Cardiac septum (tissue), 1 donor: ENCODE measurements at regions not wholly inside any gene's neighbourhood (a gene's known extent, or its start where the extent isn't known, plus 50 kb on each side); places are given as distances from the start of the nearest gene placed in this dataset.

Experiments
- DNase-seq: peaks from one replicate; pipeline ENCODE4 v3.0.0-alpha.2; 2020; ENCODE audit warnings: low spot score
- intact Hi-C: fragments of 100-400 bp; cut with DNase I; formaldehyde crosslinking; loops from one replicate; pipeline ENCODE4 v1.14.0; 2022
- donor health status: DM: no; HTN: no; CAD: no.

GRCh38 chr7:41219276-41219675 lies 483.6 kb downstream of the INHBA start:
- intact Hi-C loops = no loop called here
- no peak for DNase-seq

- no peak for DNase-seq
- intact Hi-C loops = no loop called here
Measured at GRCh38 chr7:41217306-41217705, 485.6 kb downstream of the INHBA start.

- DNase-seq = no peak
- intact Hi-C loops = no loop called here
Measured at GRCh38 chr7:41207141-41207540, 495.7 kb downstream of the INHBA start.

GRCh38 chr7:41206267-41206666 lies 496.6 kb downstream of the INHBA start:
- intact Hi-C loops = no loop called here

GRCh38 chr7:41205600-41205999 lies 497.3 kb downstream of the INHBA start:
- intact Hi-C loops = no loop called here
- no peak for DNase-seq

More at GRCh38 chr7:41206267-41206666, 496.6 kb downstream of the INHBA start:
- no peak for DNase-seq

GRCh38 chr7:41203542-41203941 lies 499.3 kb downstream of the INHBA start:
- intact Hi-C loops = no loop called here
- no peak for DNase-seq

GRCh38 chr7:41201021-41201420 lies 501.9 kb downstream of the INHBA start:
- intact Hi-C loops = no loop called here
- no peak for DNase-seq

DNA sequence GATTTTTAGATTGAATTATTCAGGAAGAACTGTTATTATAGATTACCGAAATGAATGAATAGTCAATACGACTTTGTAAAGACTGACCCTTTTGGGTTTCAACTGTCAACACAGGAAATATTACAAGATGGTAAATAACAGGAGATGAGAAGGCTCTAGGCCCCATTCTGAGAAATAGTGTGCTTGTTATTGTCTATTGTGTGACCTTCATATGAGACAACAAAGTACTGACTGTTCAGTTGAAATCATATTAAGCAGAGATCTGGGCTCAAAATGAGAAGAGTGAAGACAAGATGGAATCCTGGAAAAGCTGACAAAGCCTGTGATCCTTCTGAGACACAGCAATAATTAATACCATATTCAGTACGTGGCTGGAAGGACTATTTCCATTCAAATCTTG lies 503.8 kb downstream of the INHBA start:
- intact Hi-C loops = no loop called here
- DNase-seq = no peak

GRCh38 chr7:41198502-41198901 lies 504.4 kb downstream of the INHBA start:
- intact Hi-C loops = no loop called here

DNA sequence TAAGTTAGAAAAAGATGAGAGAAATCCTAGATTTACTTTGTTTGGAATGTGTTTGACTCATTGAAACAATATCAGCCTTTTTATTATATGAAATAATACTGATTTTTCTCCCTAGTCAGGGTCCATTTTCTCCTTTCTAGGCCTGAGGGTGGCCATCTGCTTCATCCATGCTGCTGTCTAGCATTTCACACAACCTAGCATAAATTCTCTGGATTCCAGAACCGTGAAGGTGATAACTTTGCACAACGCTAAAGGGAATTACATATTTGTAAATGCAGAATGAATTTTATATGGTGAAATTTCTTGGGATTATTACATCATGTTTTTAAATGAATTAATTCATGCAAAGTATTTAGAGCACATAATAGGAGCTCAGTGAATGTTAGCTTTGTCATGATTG lies 505.1 kb downstream of the INHBA start:
- DNase-seq = no peak
- intact Hi-C loops = no loop called here

More at GRCh38 chr7:41198502-41198901, 504.4 kb downstream of the INHBA start:
- DNase-seq = no peak

DNA sequence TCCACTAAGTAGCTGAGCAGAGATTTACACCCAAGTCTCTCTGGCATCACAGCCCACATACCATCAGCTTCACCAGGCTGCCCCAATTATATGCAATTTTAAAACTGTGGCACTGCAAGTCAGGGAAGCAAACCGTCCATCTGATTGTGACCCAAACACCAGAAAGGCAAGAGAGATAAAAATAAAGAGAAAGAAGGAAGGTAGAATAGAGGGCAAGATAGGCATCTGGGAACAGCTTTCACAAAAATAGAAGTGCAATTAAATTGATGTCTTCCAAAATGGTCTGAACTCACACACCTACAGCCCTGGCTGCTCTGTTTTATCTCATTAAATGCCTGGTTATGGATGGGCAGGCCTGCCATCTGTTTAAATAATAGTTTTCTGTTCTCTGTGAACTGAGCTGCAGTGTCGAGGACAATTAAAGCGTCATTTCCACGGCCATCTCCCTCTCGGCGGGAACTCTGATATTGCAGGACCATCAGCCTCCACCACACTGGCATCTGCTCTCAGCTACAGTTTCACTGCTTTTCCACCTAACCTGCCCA lies 509.1 kb downstream of the INHBA start:
- DNase-seq = no peak
- intact Hi-C loops = no loop called here

DNA sequence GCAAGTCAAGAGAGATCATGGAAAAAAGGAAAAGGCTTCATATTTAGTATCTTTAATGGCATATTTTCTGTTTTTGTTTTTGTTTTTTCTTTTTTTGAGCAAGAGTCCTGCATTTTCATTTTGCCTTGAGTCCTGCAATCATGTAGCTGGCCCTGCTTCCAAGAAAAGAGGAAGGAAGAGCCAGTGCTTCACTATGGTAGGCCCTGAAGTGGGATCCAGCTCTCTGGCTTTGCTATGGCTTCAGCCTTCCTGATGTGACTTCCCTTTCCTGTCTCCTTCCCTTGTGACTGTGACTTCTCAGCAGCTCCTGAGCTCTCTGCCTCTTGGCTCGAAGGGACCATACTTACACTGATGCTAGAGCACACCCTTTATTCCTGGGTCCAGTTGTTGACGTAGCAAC lies 512.3 kb downstream of the INHBA start:
- intact Hi-C loops = no loop called here
- DNase-seq = no peak

DNA sequence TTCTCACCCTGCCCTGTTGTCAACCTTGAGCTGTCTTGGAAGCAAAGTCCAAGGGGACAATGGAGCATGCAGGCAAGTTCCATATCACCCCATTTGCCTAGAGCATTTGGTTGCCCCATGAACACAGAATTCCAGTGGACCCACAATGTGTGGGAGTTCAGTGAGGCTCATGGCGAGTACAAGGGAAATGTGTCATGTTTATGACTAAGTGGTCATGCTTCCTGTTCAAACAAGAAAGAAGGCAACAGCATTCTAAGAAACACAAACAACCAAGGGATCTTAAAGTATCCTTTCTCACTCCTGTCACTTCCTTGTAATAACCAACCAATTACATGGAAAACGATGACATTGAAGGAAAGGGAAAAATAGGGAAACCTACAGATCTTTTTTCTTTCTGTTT lies 513.0 kb downstream of the INHBA start:
- DNase-seq = no peak
- intact Hi-C loops = no loop called here

DNA sequence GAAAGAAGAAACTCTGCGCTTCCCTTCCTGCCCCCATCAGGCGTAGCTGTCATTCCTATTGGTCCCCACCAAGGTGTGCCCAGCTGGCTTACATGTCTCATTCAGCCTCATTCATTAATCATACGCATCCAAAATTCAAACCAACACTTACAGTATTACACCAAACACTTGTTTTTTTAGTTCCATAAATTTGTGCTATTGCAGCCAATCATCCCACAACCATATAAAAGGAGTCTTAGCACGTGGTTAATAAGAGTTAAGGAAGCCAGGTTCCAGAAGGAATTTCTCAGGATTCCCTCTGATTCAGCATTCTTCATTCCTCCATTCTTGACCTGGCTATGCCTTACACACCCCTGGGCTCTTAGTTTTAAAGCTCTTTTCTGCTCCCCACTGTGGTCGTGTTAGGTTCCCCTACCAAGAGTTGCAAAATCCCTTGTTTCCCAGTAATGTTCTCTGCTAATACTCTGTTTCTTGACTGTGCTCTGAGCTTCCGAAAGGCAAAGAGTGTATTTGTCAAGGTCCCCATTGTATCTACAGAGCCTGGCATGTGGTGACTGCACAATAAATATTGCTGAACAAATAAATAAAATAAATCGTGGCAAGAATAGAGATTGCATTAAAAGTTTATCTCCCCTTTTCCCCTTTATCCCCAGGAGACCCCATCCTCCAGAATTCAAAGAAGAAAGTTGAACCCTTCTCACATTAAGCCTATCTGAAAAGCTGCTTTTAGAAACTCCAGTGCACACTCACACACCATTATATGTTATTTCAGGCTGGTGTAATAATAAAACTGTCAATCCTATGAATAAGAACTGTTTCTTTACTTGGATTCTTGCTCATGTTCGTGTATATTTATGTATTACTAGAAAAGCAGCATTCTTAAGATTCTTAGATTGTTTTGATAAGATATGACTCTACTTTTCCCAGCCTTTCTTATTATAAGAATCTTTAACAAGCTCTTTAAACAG lies 514.4 kb downstream of the INHBA start:
- intact Hi-C loops = no loop called here
- no peak for DNase-seq

DNA sequence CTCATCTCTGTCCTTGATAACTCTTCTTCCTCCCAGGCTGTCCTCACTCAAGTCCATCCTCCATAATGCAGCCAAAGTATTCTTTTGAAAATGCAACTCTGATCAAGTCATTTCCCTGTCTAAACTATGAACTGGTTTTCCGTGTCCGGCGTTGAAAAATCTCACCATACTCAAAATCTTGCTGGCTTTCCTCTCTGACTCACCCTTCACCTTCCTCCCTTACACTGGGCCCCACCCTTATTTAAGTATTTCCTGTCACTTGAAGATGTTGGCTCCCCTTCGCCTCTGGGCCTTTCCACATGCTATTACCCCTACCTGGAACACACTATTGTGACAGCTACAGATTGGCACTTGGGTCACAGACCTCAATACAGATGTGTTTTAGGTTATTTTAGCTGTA lies 515.6 kb downstream of the INHBA start:
- DNase-seq = no peak

GRCh38 chr7:41185851-41186250 lies 517.0 kb downstream of the INHBA start:
- intact Hi-C loops = no loop called here
- no peak for DNase-seq

More for the DNA sequence above, 515.6 kb downstream of the INHBA start:
- intact Hi-C loops = no loop called here

DNA sequence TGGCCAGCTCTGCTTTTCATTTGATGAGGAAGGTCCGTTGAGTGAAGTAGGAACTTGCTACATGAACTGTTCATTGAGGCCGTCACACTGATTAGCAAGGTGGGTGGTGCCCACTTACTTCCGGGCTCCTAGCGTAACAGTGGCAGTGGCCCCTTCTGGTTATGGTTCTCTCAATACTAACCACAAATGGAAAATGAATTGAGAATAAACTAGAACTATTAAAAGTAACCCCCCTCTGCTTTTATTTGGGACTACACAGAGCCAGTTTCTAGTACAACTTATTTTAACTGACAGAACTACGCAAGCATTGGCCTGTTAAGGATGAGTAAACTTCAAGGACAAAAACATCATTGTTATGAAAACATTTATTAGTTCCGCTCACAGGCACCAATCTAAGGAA lies 519.1 kb downstream of the INHBA start:
- DNase-seq = no peak
- intact Hi-C loops = no loop called here

GRCh38 chr7:41182782-41183181 lies 520.1 kb downstream of the INHBA start:
- no peak for DNase-seq
- intact Hi-C loops = no loop called here

DNA sequence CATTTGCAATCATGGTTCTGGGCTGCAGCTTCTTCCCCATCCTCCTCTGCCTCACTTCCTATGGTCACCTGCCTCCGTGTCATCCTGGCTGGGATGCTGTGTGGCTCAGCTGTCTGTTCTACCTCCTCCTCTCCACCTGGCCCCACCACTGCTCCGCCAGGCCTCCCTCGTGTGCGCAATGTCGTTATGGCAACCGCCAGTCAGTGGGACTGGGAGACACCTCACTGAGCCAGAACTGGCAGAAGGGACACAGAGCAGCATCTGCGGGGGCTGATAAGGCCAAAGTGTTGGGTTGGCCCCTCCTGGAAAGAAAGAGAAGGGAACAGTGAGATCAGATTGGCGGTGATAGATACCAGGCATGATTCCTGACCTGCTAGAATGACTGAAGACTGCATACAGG lies 527.5 kb downstream of the INHBA start:
- intact Hi-C loops = no loop called here
- no peak for DNase-seq

DNA sequence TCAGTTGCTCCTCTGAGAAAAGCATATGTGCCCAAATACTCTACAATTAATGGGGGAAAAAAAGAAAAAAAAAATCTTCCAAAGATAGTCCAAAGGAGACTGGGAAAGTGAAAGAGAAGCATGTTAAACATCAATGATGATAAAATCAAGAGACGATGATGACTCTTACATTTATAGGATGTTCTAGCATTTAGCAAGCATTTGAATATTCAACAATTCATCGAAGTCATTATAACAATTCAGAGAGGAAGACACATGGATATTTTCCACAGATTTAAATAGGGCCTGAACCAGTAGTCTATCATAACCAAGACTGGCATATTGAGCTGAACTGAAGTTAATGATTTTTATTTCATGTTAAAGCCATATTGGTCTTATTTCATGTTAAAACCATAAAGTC lies 528.4 kb downstream of the INHBA start:
- no peak for DNase-seq
- intact Hi-C loops = no loop called here

DNA sequence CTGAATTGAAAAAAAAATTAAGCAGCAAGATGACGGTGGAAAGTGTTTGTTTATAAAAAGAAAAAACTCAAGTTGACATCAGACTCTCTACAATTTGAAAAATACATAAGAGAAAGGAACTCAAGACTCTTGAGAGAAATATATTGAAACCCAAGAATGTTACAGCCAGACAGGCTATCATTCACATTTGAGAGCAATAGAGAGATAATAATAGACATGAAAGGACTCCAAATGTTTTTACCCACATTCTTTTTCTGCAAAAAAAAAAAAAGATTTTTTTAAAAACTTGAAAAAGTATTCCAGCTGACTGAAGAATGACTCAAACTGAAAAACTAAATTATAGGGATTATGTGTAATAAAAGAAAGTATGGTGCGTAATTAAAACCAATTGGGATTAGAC lies 532.4 kb downstream of the INHBA start:
- intact Hi-C loops = no loop called here
- DNase-seq = no peak
